PFSK-1 (cell line): ENCODE measurements at regions not wholly inside any gene's neighbourhood (a gene's known extent, or its start where the extent isn't known, plus 50 kb on each side); places are given as distances from the start of the nearest gene placed in this dataset.

Source experiments
- FOXP2 ChIP-seq: optimal IDR thresholded peaks from 2 replicates; pipeline ENCODE3; 2011; ENCODE audit warnings: borderline replicate concordance, control low read depth, inconsistent platforms; ENCODE audit not compliant: insufficient read depth; ENCODE audit errors: extremely low read length, extremely low read depth
- POLR2AphosphoS5 ChIP-seq: IDR thresholded peaks from 2 replicates; pipeline ENCODE4 v1.6.1; 2012; ENCODE audit warnings: low read depth, mild to moderate bottlenecking, control low read depth, low read length, moderate library complexity
- REST ChIP-seq, 2 experiments: IDR thresholded peaks; 2 replicates each; pipeline versions ENCODE4 v1.6.1 to v1.8.0; 2011 to 2012; ENCODE audit warnings: low read depth in 2 of 2, low read length in 2 of 2, control low read depth in 1 of 2, inconsistent platforms in 1 of 2, mild to moderate bottlenecking in 1 of 2, moderate library complexity in 1 of 2; ENCODE audit not compliant: insufficient read depth in 1 of 2
- SIN3A ChIP-seq: IDR thresholded peaks from 2 replicates; pipeline ENCODE4 v1.6.1; 2012; ENCODE audit warnings: mild to moderate bottlenecking, low read length, moderate library complexity, borderline replicate concordance; ENCODE audit not compliant: insufficient read depth
- TAF1 ChIP-seq: IDR thresholded peaks from 2 replicates; pipeline ENCODE4 v1.6.1; 2012; ENCODE audit warnings: low read length, control low read depth, borderline replicate concordance; ENCODE audit not compliant: insufficient read depth

- TF ChIP-seq REST (IDR thresholded peaks at IDR 0.05; ENCODE audit: insufficient read depth in 1 of 2, low read depth in 2 of 2, low read length in 2 of 2): no peak
- TF ChIP-seq FOXP2: no peak
- no peak for TF ChIP-seq TAF1
- TF ChIP-seq POLR2AphosphoS5: no peak
- TF ChIP-seq SIN3A: no peak
These were observed 640.5 kb upstream of the GRM7 start for GRCh38 chr3:6220447-6220846.

GRCh38 chr3:6222069-6222468 lies 638.8 kb upstream of the GRM7 start:
- TF ChIP-seq REST (IDR thresholded peaks at IDR 0.05; ENCODE audit: insufficient read depth in 1 of 2, low read depth in 2 of 2, low read length in 2 of 2): no peak
- TF ChIP-seq TAF1: no peak
- no peak for TF ChIP-seq FOXP2
- TF ChIP-seq SIN3A: no peak
- no peak for TF ChIP-seq POLR2AphosphoS5

GRCh38 chr3:6223572-6223971 lies 637.3 kb upstream of the GRM7 start:
- TF ChIP-seq REST (IDR thresholded peaks at IDR 0.05; ENCODE audit: insufficient read depth in 1 of 2, low read depth in 2 of 2, low read length in 2 of 2) (no peak), TAF1 (no peak), FOXP2 (no peak), SIN3A (no peak), POLR2AphosphoS5 (no peak)

- TF ChIP-seq FOXP2 (no peak), REST (IDR thresholded peaks at IDR 0.05; ENCODE audit: insufficient read depth in 1 of 2, low read depth in 2 of 2, low read length in 2 of 2) (no peak), TAF1 (no peak), POLR2AphosphoS5 (no peak), SIN3A (no peak)
These were observed 631.8 kb upstream of the GRM7 start for GRCh38 chr3:6228958-6229683.
